Fibroblast of peridontal ligament (primary cell): ENCODE measurements at regions not wholly inside any gene's neighbourhood (a gene's known extent, or its start where the extent isn't known, plus 50 kb on each side); places are given as distances from the start of the nearest gene placed in this dataset.

Experiments used
- DNase-seq: peaks from one replicate; pipeline ENCODE4 v3.0.0-alpha.2; 2010; ENCODE audit errors: extremely low read depth

DNA sequence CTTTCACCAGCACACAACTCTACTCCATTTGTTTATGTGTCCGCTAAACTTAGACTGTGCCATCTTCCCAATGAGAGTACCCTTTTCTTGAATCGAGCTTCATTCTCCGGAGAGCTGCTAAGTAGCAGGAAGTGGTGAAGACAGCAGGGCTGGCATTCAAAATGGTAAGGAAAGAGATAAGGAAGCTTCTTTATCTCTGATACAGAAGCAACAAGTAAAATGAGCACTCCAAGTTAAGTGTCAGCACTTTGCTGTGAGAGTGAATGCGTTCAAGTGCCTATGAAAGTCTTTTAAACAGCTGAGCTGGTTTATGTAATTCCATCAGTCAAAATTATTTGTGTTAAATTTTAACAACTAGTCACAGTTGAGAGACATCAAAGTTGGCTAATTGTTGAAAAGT, 386.8 kb upstream of the PTPRD start:
- DNase-seq, result no peak

DNA sequence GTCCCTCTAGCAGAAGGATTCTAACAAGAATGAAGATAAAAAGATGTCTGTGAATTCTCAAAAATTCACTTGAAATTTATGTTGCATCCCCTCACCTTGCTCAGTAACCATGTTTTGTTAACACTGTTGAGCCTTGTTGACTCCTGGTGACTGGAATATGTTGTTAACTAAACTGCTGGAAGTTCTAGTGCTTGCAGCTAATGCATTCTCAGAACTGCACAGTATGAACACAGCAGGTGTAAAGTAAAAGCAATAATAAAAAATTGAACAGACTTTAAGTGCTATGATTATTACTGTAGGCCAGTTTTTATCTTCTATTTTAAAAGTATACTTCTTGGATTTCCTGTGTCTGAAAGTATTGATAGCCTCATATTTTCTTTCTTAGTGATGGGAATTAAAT, 388.7 kb upstream of the PTPRD start:
- DNase-seq, result no peak

DNA sequence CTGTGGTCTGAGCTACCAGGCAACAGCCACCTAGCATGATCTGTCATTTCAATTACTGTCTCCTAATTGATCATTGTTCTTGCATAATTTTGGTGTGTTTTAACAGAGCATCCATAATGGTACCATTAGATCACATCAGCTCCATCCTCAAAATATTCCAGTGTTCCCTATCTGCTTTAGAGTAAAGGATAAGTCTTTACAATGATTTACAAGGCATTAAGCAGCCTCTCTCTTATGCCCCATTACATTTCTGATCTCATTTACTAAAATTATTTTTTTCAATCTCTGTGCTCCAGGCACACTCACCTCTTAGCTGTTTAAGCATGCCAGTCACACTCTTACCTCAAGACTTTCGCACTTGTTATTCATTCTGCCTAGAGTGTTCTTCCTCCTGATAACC, 389.9 kb upstream of the PTPRD start:
- DNase-seq, result no peak

DNA sequence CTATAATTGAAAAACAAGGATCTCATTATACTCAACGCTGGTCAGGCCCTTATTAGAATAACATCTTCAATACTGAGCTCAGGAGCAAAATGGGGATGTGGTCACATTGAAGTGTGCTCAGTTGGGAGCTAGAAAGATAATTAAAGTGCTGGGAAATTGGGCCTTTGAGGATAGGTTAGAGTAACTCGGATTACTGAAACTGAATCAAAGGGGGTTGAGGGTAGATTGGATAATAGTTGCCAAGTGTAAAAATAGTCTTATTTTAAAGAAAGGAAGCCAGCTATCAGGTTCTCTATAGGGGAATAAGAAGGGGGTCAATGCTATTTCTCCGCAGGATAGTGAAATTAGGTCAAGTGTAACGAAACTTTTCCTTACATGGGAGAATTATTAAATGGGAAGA, 391.0 kb upstream of the PTPRD start:
- no peak for DNase-seq

- no peak for DNase-seq
Observed at GRCh38 chr9:11011696-11012095, 398.9 kb upstream of the PTPRD start.

DNA sequence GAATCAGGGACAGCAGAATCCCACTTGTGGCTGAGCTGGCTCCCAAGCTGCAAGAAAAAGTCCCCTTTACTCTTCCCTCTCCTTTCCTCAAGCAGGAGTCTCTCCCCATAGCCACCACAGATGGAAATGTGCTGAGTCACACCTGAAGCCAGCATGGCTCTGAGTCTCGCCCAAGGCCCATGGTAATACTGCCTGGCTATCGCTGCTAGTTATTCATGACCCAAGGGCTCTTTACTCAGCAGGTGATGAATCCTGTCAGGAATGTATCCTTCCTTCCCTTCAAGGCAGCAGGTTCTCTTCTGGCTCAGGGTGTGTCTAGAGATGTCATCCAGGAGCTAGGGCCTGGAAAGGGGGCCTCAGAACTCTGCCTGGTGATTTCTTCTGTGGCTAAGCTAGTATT, 403.3 kb upstream of the PTPRD start:
- no peak for DNase-seq

GRCh38 chr9:11023201-11023600, 410.4 kb upstream of the PTPRD start:
- no peak for DNase-seq

- DNase-seq, result no peak
Observed at GRCh38 chr9:11025775-11026174, 413.0 kb upstream of the PTPRD start.

DNA sequence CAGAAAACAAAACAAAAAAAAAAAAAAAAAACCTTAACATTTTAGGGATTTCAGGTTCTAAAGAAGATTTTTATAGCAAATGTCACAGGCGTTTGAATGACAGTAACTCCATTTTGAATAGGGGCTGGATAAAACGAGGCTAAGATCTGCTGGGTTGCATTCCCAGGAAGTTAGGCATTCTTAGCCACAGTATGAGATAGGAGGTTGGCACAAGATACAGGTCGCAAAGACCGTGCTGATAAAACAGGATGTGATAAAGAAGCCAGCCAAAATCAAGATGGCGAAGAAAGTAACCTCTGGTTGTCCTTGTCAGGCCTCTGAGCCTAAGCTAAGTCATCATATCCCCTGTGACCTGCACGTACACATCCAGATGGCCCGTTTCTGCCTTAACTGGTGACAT, 425.6 kb upstream of the PTPRD start:
- DNase-seq, result no peak

DNA sequence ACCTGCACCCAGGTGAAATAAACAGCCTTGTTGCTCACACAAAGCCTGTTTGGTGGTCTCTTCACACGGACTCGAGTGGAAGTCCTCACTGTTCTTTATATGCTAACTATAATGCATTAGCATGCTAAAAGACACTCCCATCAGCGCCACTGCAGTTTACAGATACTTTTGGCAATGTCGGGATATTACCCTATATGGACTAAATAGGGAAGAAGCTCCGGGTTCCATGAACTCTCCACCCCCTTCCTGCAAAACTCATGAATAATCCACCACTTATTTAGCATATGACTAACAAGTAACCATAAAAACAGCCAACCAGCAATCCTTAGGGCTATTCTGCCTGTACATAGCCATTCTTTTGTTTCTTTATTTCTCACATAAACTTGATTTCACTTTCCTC, 426.2 kb upstream of the PTPRD start:
- DNase-seq, result no peak

GRCh38 chr9:11045589-11045988, 432.8 kb upstream of the PTPRD start:
- no peak for DNase-seq

DNA sequence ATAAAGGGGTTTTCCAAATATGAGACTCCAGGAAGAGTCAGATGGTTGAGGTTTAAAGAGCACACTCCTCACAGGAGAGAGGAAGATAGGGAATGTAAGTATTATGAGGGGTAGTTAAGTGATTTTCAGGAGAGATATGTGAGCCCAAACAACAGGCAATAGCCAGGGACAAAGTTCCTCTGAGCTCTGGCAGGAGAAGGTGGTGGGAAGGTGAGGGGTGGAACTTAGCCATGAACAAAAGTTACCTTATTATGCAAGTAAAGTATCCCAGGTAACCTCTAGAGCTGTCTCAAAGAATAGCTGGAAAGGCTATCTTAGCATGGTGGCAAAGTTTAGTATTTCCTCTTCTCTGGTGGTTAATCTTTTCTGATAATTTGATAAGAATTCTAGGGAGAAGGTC, 450.5 kb upstream of the PTPRD start:
- DNase-seq, result no peak

DNA sequence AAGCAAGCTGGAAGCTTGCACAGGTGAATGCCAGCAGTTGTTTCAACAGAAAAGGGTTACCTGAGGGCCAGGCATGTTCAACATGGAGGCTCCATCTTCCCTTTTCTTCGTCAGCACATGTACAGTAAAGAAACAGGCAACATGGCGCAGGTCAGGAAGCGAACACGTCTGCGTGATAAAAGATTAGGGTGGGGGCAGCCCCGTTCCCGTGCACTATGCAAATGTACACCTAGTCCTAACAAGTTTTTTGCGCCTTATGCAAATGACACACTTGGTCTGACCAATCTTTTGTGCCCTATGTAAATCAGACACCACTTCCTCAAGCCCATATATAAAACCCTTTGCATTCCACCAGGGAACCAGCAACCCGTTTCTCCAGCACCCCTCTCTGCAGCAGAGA, 452.1 kb upstream of the PTPRD start:
- DNase-seq, result no peak

- DNase-seq, result no peak
Observed at GRCh38 chr9:11072176-11072575, 459.4 kb upstream of the PTPRD start.

DNA sequence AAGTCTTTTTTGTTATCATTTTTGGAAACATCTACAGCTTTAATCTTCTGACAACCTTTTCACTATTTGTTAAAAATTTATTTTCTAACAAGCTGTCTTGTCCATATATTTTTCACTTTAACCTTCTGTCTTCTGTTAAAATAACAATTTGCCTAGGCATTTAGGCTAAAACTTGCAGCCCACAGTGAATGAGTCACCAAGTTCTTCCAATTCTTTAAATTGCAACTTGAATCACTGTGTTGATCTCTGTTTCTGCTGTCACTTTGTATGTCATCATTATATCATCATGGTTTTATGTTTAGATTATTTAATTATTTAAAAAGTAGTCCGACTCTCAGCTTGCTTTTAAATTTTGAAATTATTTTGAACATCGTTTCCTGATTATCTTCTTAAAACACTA, 473.8 kb upstream of the PTPRD start:
- DNase-seq, result peak; percentile 1

- no peak for DNase-seq
Observed at GRCh38 chr9:11088821-11089374, 476.1 kb upstream of the PTPRD start.

DNA sequence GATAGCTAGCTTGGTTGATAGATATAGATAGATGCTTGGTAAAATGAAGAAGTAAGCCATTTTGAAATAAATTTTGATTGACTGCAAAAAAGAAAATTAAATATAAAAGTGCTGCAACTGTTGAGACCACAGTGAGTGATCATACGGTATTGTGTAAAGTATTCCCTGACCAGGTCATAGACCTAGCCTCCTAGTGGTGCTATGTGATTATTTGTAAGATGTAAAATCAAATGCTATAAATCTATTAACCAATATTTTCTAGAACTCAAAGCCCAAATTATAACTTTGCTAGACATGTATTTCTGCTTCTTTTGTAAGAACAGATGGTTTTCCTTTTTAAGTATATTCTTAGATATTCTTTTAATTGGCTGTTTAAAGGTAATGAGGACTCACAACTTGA, 480.2 kb upstream of the PTPRD start:
- no peak for DNase-seq

DNA sequence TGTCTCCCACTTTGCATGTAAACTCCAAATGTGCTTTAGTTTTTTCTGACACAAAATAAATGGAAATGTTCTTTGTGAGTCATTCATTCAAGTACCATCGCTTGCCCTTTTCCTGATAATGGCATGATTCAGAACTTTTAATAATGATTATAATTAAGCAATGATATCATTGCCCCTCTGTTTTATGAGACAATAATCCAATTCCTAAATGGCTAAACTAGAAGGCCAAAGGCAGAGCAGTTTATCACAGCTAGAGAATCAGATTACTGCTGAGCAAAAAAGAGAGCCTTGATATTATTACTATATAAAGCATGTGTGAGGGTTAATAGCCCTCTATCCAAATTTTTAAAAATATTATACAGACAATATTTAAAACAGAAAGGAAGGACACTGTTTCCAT, 484.2 kb upstream of the PTPRD start:
- no peak for DNase-seq

GRCh38 chr9:11103525-11103924, 490.7 kb upstream of the PTPRD start:
- no peak for DNase-seq

- DNase-seq, result no peak
Observed at GRCh38 chr9:11107196-11107595, 494.4 kb upstream of the PTPRD start.

DNA sequence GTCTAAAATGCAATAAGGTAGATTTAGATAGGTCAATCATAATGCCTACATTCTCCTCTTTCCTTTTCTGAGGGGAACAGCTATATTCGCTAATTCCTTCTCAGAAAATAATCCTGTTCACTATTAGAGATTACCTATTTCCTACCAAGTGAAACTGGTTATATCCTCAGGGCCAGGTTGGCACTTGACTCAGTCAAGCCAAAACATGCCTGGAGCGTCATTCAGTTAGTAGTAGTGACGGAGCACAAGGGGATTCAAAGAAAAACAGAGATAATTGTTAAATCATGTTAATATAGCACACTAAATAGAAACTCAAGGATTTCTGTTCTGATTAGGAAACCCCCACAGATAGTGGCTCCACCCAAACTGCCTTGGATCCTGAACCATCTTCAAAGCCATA, 515.4 kb upstream of the PTPRD start:
- DNase-seq, result no peak

- DNase-seq, result no peak
Observed at GRCh38 chr9:11135851-11136250, 523.0 kb upstream of the PTPRD start.

GRCh38 chr9:11141357-11141756, 528.6 kb upstream of the PTPRD start:
- no peak for DNase-seq

- DNase-seq, result no peak
Observed at GRCh38 chr9:11142965-11143738, 530.4 kb upstream of the PTPRD start.
